ENCODE measurements at regions not wholly inside any gene's neighbourhood (a gene's known extent, or its start where the extent isn't known, plus 50 kb on each side); places are given as distances from the start of the nearest gene placed in this dataset.

DNA sequence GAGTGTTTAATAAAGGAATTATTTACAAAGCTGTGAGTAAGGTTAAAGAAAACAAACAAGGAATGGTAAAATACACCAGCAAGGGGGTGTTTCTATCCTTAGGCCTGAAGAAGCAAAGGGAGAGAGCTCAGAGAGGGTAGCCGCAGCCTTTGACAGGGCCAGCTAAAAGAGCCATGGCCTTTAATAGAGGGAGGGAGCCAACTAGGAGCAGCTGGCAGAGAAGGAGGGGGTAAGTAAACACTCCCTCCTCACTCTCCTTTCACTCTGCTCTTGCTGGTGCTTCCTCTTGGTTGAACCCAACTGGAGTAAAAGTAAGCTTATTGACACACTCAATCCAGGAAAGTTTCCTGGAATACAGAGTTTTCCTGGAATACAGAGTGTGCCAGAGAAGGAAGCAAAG, 87.5 kb downstream of the CH25H start:
- no peaks in the 10 kb centered on the region for H3K9me3 Mint-ChIP-seq
- Histone ChIP-seq H3K9me3 (no peaks in the 10 kb centered on the region), H3K4me1 (ENCODE audit: control insufficient read depth in 1 of 2, extremely low read depth in 1 of 2, insufficient read depth in 2 of 2, low read length in 2 of 2) (no peaks in the 10 kb centered on the region), H3K27me3 (replicated peaks in 1 of 2; ENCODE audit: control insufficient read depth in 2 of 2, extremely low read depth in 1 of 2, insufficient read depth in 2 of 2, low read length in 1 of 2) (no peaks in the 10 kb centered on the region), H3K4me3 (ENCODE audit: control insufficient read depth in 1 of 2, extremely low read depth in 1 of 2, low read length in 1 of 2) (no peak overlapping the region), H3K36me3 (ENCODE audit: control insufficient read depth in 2 of 2, extremely low read depth in 1 of 2, insufficient read depth in 1 of 2, low read length in 1 of 2) (no peaks in the 10 kb centered on the region), H3K27ac (ENCODE audit: low read length) (no peak overlapping the region)
- ATAC-seq (replicated peaks in 1 of 4) = no peak
- no peaks in the 10 kb centered on the region for H3K4me1 Mint-ChIP-seq
- no peak overlapping the region for H3K4me3 Mint-ChIP-seq
- no peaks in the 10 kb centered on the region for H3K36me3 Mint-ChIP-seq
- ChIA-PET CTCF (no interaction called here), POLR2A (no interaction called here)
- no peak for DNase-seq
- H3K27ac Mint-ChIP-seq = no peak overlapping the region
- no CpG with 5 or more reads among the region's 1 CpG for WGBS (ENCODE audit: insufficient coverage)
- H3K27me3 Mint-ChIP-seq = peaks cover 15 to 19% of the 10 kb centered on the region in 2 donors

DNA sequence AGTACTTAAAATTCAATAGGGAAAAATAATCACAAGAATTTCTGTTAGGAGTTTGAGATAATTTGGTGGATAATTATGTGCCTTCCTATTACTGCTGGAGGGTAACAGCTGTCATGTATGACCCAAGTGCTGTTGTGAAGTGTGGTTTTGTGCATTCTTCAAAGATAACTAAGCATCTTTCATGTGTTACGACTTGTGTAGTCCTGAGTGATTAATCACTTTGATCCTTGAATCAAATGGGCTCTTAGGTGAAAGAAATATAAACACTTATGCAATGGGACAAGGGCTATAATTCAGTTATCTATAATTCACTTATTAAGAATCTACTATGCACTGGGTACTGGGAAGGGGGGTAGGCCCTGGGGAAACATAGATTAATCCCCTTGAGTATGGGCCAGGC, 89.0 kb downstream of the CH25H start:
- Mint-ChIP-seq H3K27me3 (peaks cover 13 to 15% of the 10 kb centered on the region in 2 donors), H3K36me3 (no peaks in the 10 kb centered on the region), H3K27ac (no peak overlapping the region), H3K9me3 (no peaks in the 10 kb centered on the region), H3K4me3 (no peak overlapping the region), H3K4me1 (no peaks in the 10 kb centered on the region)
- Histone ChIP-seq H3K4me1 (ENCODE audit: control insufficient read depth in 1 of 2, extremely low read depth in 1 of 2, insufficient read depth in 2 of 2, low read length in 2 of 2) (no peaks in the 10 kb centered on the region), H3K27me3 (replicated peaks in 1 of 2; ENCODE audit: control insufficient read depth in 2 of 2, extremely low read depth in 1 of 2, insufficient read depth in 2 of 2, low read length in 1 of 2) (no peaks in the 10 kb centered on the region), H3K27ac (ENCODE audit: low read length) (no peak overlapping the region), H3K9me3 (no peaks in the 10 kb centered on the region), H3K4me3 (ENCODE audit: control insufficient read depth in 1 of 2, extremely low read depth in 1 of 2, low read length in 1 of 2) (no peak overlapping the region), H3K36me3 (ENCODE audit: control insufficient read depth in 2 of 2, extremely low read depth in 1 of 2, insufficient read depth in 1 of 2, low read length in 1 of 2) (no peaks in the 10 kb centered on the region)
- no peak for DNase-seq
- ChIA-PET POLR2A (no interaction called here), CTCF (no interaction called here)
- no CpG with 5 or more reads among the region's 1 CpG for WGBS (ENCODE audit: insufficient coverage)
- ATAC-seq (replicated peaks in 1 of 4) = no peak

DNA sequence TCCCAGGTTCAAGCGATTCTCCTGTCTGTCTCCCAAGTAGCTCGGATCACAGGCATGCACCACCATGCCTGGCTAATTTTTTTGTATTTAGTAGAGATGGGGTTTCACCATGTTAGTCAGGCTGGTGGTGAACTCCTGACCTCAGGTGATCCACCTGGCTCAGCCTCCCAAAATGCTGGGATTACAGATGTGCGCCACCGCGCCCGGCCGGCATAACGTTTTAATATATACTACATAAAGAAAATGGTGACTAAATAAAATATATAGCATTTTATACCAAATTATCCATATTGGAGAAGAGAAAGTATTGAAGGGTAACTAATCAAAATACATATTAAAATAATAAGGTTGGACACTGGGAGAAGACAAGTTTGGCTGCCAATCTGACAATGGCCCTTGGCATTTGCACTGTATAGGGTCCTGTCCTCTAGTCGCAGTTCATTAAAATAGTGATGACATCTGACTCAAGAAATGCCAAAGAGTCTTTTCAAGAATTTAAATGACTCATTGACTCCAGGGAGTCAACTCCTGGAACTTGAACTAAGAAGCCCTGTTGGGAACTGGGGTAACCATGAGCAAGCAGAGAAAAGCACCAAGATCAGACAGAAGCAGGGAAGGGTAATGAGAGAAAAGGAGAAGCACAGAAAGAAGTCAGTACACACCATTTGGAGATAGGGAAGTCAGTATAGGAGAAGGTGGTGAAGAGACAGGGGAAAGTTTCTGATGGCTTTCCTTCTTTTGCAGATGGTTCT, 91.1 kb downstream of the CH25H start:
- no peak overlapping the region for H3K4me3 Mint-ChIP-seq
- no peak for DNase-seq
- CTCF ChIA-PET = interaction anchor here in 1 of 2 donors (0.7 kb wide), 1 partner anchor 85 kb away, joined by 4 read pairs; no protein-coding TSS in a partner anchor

GRCh38 chr10:89114846-89115625, 92.1 kb downstream of the CH25H start:
- H3K4me3 ChIP-seq (ENCODE audit: control insufficient read depth in 1 of 2, extremely low read depth in 1 of 2, low read length in 1 of 2) = no peak overlapping the region
- H3K4me1 ChIP-seq (ENCODE audit: control insufficient read depth in 1 of 2, extremely low read depth in 1 of 2, insufficient read depth in 2 of 2, low read length in 2 of 2) = no peaks in the 10 kb centered on the region
- Mint-ChIP-seq H3K36me3 (no peaks in the 10 kb centered on the region), H3K4me3 (no peak overlapping the region), H3K4me1 (peaks cover 0 to 7% (median 7%) of the 10 kb centered on the region in 3 donors), H3K9me3 (no peaks in the 10 kb centered on the region), H3K27ac (no peak overlapping the region), H3K27me3 (peaks cover 8 to 23% of the 10 kb centered on the region in 2 donors)
- H3K9me3 ChIP-seq = no peaks in the 10 kb centered on the region
- no peaks in the 10 kb centered on the region for H3K36me3 ChIP-seq (ENCODE audit: control insufficient read depth in 2 of 2, extremely low read depth in 1 of 2, insufficient read depth in 1 of 2, low read length in 1 of 2)
- no CpG with 5 or more reads among the region's 1 CpG for WGBS (ENCODE audit: insufficient coverage)
- ChIA-PET CTCF (no interaction called here), POLR2A (interaction anchor here in 1 of 2 donors (0.8 kb wide), 1 partner anchor 129 kb away, joined by 3 read pairs; no protein-coding TSS in a partner anchor)
- ATAC-seq (replicated peaks in 1 of 4) = no peak
- no peak overlapping the region for H3K27ac ChIP-seq (ENCODE audit: low read length)
- DNase-seq = no peak
- H3K27me3 ChIP-seq (replicated peaks in 1 of 2; ENCODE audit: control insufficient read depth in 2 of 2, extremely low read depth in 1 of 2, insufficient read depth in 2 of 2, low read length in 1 of 2) = no peaks in the 10 kb centered on the region

More for the DNA sequence above, 91.1 kb downstream of the CH25H start:
- Mint-ChIP-seq H3K9me3 (no peaks in the 10 kb centered on the region), H3K4me1 (peaks cover 0 to 2% (median 2%) of the 10 kb centered on the region in 3 donors), H3K27ac (no peak overlapping the region), H3K36me3 (no peaks in the 10 kb centered on the region), H3K27me3 (peaks cover 13 to 23% of the 10 kb centered on the region in 2 donors)
- H3K36me3 ChIP-seq (ENCODE audit: control insufficient read depth in 2 of 2, extremely low read depth in 1 of 2, insufficient read depth in 1 of 2, low read length in 1 of 2) = no peaks in the 10 kb centered on the region
- H3K4me3 ChIP-seq (ENCODE audit: control insufficient read depth in 1 of 2, extremely low read depth in 1 of 2, low read length in 1 of 2) = no peak overlapping the region
- ATAC-seq (replicated peaks in 1 of 4) = no peak
- H3K27me3 ChIP-seq (replicated peaks in 1 of 2; ENCODE audit: control insufficient read depth in 2 of 2, extremely low read depth in 1 of 2, insufficient read depth in 2 of 2, low read length in 1 of 2) = no peaks in the 10 kb centered on the region
- H3K9me3 ChIP-seq = no peaks in the 10 kb centered on the region
- POLR2A ChIA-PET = no interaction called here
- WGBS (ENCODE audit: insufficient coverage) = 100% methylated on average over 1 of the region's 9 CpGs
- H3K4me1 ChIP-seq (ENCODE audit: control insufficient read depth in 1 of 2, extremely low read depth in 1 of 2, insufficient read depth in 2 of 2, low read length in 2 of 2) = no peaks in the 10 kb centered on the region
- H3K27ac ChIP-seq (ENCODE audit: low read length) = no peak overlapping the region

- no peaks in the 10 kb centered on the region for H3K27me3 Mint-ChIP-seq
- H3K27ac ChIP-seq (ENCODE audit: low read length) = no peak overlapping the region
- H3K36me3 Mint-ChIP-seq = no peaks in the 10 kb centered on the region
- H3K4me1 Mint-ChIP-seq = peaks cover 0 to 8% (median 4%) of the 10 kb centered on the region in 3 donors
- POLR2A ChIA-PET = no interaction called here
- ATAC-seq (replicated peaks in 1 of 4) (no peak), DNase-seq (no peak)
- H3K27ac Mint-ChIP-seq = no peak overlapping the region
- no peaks in the 10 kb centered on the region for H3K27me3 ChIP-seq (replicated peaks in 1 of 2; ENCODE audit: control insufficient read depth in 2 of 2, extremely low read depth in 1 of 2, insufficient read depth in 2 of 2, low read length in 1 of 2)
- CTCF ChIA-PET = no interaction called here
- H3K9me3 Mint-ChIP-seq = peaks cover 0 to 3% (median 3%) of the 10 kb centered on the region in 3 donors
- H3K9me3 ChIP-seq = no peaks in the 10 kb centered on the region
- H3K4me1 ChIP-seq (ENCODE audit: control insufficient read depth in 1 of 2, extremely low read depth in 1 of 2, insufficient read depth in 2 of 2, low read length in 2 of 2) = no peaks in the 10 kb centered on the region
- no CpG with 5 or more reads among the region's 3 CpGs for WGBS (ENCODE audit: insufficient coverage)
- H3K4me3 Mint-ChIP-seq = no peak overlapping the region
- no peak overlapping the region for H3K4me3 ChIP-seq (ENCODE audit: control insufficient read depth in 1 of 2, extremely low read depth in 1 of 2, low read length in 1 of 2)
- no peaks in the 10 kb centered on the region for H3K36me3 ChIP-seq (ENCODE audit: control insufficient read depth in 2 of 2, extremely low read depth in 1 of 2, insufficient read depth in 1 of 2, low read length in 1 of 2)
Measured at GRCh38 chr10:89102735-89103134, 104.4 kb downstream of the CH25H start.

DNA sequence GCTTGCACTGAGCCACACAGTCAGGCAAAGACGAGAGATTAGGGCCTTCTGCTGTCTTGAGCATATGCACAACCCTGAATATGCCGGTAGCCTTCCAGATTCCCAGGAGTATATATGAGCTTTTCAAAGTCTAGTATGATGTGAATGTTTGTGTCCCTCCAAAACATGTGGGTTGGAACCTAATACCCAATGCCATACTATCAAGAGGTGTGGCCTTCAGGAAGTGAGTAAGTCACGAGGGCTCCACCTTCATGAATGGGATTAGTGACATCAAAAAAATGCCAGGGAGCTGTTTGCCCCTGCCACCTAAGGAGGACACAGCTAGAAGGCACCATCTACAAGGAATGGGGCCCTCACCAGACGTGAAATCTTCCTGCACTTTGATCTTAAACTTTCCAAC, 105.2 kb downstream of the CH25H start:
- Histone ChIP-seq H3K27me3 (replicated peaks in 1 of 2; ENCODE audit: control insufficient read depth in 2 of 2, extremely low read depth in 1 of 2, insufficient read depth in 2 of 2, low read length in 1 of 2) (no peaks in the 10 kb centered on the region), H3K36me3 (ENCODE audit: control insufficient read depth in 2 of 2, extremely low read depth in 1 of 2, insufficient read depth in 1 of 2, low read length in 1 of 2) (no peaks in the 10 kb centered on the region), H3K4me1 (ENCODE audit: control insufficient read depth in 1 of 2, extremely low read depth in 1 of 2, insufficient read depth in 2 of 2, low read length in 2 of 2) (no peaks in the 10 kb centered on the region), H3K9me3 (no peaks in the 10 kb centered on the region), H3K4me3 (ENCODE audit: control insufficient read depth in 1 of 2, extremely low read depth in 1 of 2, low read length in 1 of 2) (no peak overlapping the region), H3K27ac (ENCODE audit: low read length) (no peak overlapping the region)
- no CpG with 5 or more reads among the region's 4 CpGs for WGBS (ENCODE audit: insufficient coverage)
- ChIA-PET CTCF (interaction anchor here in 1 of 2 donors (0.5 kb wide), 1 partner anchor 142 kb away, joined by 3 read pairs; no protein-coding TSS in a partner anchor), POLR2A (no interaction called here)
- peaks cover 0 to 2% (median 2%) of the 10 kb centered on the region in 3 donors for H3K9me3 Mint-ChIP-seq
- DNase-seq = no peak
- ATAC-seq (replicated peaks in 1 of 4) = no peak
- no peak overlapping the region for H3K27ac Mint-ChIP-seq
- H3K4me1 Mint-ChIP-seq = peaks cover 0 to 8% (median 4%) of the 10 kb centered on the region in 3 donors
- no peaks in the 10 kb centered on the region for H3K36me3 Mint-ChIP-seq
- no peaks in the 10 kb centered on the region for H3K27me3 Mint-ChIP-seq
- H3K4me3 Mint-ChIP-seq = no peak overlapping the region

All from T-cell (primary cell).